ENCODE measurements at regions not wholly inside any gene's neighbourhood (a gene's known extent, or its start where the extent isn't known, plus 50 kb on each side); places are given as distances from the start of the nearest gene placed in this dataset.
"Not testable (repeated sequence)": the region's sequence is repeated elsewhere in the genome, so short reads cannot be mapped to it uniquely, and the experiment has no call there.

GRCh38 chr1:78203410-78203982 lies 157.7 kb downstream of the GIPC2 start:
- not testable (repeated sequence) for H3K4me3 ChIP-seq (replicated peaks; ENCODE audit: insufficient read depth, low read length); H3K27me3 ChIP-seq (ENCODE audit: insufficient read depth, poor library complexity, severe bottlenecking); H3K27ac ChIP-seq (replicated peaks); DNase-seq (ENCODE audit: low read depth in 1 of 2, low spot score in 1 of 2)

GRCh38 chr1:78210175-78210574 lies 164.4 kb downstream of the GIPC2 start:
- H3K4me3 ChIP-seq (replicated peaks; ENCODE audit: insufficient read depth, low read length), result no peak overlapping the region
- TF ChIP-seq CTCF (IDR thresholded peaks at IDR 0.05; ENCODE audit: insufficient read depth, low read length) (no peak), SPI1 (IDR thresholded peaks at IDR 0.05; ENCODE audit: borderline replicate concordance, low read depth) (no peak), POLR2AphosphoS5 (IDR thresholded peaks at IDR 0.05; ENCODE audit: low read depth) (no peak), GABPA (IDR thresholded peaks at IDR 0.05; ENCODE audit: low read depth) (no peak)
- TF ChIP-seq, protein P1, sequence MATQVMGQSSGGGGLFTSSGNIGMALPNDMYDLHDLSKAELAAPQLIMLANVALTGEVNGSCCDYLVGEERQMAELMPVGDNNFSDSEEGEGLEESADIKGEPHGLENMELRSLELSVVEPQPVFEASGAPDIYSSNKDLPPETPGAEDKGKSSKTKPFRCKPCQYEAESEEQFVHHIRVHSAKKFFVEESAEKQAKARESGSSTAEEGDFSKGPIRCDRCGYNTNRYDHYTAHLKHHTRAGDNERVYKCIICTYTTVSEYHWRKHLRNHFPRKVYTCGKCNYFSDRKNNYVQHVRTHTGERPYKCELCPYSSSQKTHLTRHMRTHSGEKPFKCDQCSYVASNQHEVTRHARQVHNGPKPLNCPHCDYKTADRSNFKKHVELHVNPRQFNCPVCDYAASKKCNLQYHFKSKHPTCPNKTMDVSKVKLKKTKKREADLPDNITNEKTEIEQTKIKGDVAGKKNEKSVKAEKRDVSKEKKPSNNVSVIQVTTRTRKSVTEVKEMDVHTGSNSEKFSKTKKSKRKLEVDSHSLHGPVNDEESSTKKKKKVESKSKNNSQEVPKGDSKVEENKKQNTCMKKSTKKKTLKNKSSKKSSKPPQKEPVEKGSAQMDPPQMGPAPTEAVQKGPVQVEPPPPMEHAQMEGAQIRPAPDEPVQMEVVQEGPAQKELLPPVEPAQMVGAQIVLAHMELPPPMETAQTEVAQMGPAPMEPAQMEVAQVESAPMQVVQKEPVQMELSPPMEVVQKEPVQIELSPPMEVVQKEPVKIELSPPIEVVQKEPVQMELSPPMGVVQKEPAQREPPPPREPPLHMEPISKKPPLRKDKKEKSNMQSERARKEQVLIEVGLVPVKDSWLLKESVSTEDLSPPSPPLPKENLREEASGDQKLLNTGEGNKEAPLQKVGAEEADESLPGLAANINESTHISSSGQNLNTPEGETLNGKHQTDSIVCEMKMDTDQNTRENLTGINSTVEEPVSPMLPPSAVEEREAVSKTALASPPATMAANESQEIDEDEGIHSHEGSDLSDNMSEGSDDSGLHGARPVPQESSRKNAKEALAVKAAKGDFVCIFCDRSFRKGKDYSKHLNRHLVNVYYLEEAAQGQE (IDR thresholded peaks at IDR 0.05; ENCODE audit: insufficient replicate concordance, low read depth), result no peak
- H3K27ac ChIP-seq (replicated peaks), result no peak overlapping the region
- H3K27me3 ChIP-seq (ENCODE audit: insufficient read depth, poor library complexity, severe bottlenecking), result no peaks in the 10 kb centered on the region
- DNase-seq (ENCODE audit: low read depth in 1 of 2, low spot score in 1 of 2), result no peak

- no peak overlapping the region for H3K4me3 ChIP-seq (replicated peaks; ENCODE audit: insufficient read depth, low read length)
- H3K27me3 ChIP-seq (ENCODE audit: insufficient read depth, poor library complexity, severe bottlenecking), result no peaks in the 10 kb centered on the region
- H3K27ac ChIP-seq (replicated peaks), result no peak overlapping the region
- TF ChIP-seq POLR2AphosphoS5 (IDR thresholded peaks at IDR 0.05; ENCODE audit: low read depth) (no peak), CTCF (IDR thresholded peaks at IDR 0.05; ENCODE audit: insufficient read depth, low read length) (no peak), SPI1 (IDR thresholded peaks at IDR 0.05; ENCODE audit: borderline replicate concordance, low read depth) (no peak), GABPA (IDR thresholded peaks at IDR 0.05; ENCODE audit: low read depth) (no peak)
- TF ChIP-seq, protein P1 (IDR thresholded peaks at IDR 0.05; ENCODE audit: insufficient replicate concordance, low read depth), result no peak
- DNase-seq (ENCODE audit: low read depth in 1 of 2, low spot score in 1 of 2), result no peak
Measured at GRCh38 chr1:78211483-78212092, 165.8 kb downstream of the GIPC2 start.

GRCh38 chr1:78214334-78214733 lies 168.6 kb downstream of the GIPC2 start:
- DNase-seq (ENCODE audit: low read depth in 1 of 2, low spot score in 1 of 2), result no peak
- TF ChIP-seq, protein P1 (IDR thresholded peaks at IDR 0.05; ENCODE audit: insufficient replicate concordance, low read depth), result no peak
- TF ChIP-seq CTCF (IDR thresholded peaks at IDR 0.05; ENCODE audit: insufficient read depth, low read length) (no peak), SPI1 (IDR thresholded peaks at IDR 0.05; ENCODE audit: borderline replicate concordance, low read depth) (no peak), GABPA (IDR thresholded peaks at IDR 0.05; ENCODE audit: low read depth) (no peak), POLR2AphosphoS5 (IDR thresholded peaks at IDR 0.05; ENCODE audit: low read depth) (no peak)

More at GRCh38 chr1:78214334-78214733, 168.6 kb downstream of the GIPC2 start:
- Histone ChIP-seq H3K4me3 (replicated peaks; ENCODE audit: insufficient read depth, low read length) (no peak overlapping the region), H3K27ac (replicated peaks) (no peak overlapping the region), H3K27me3 (ENCODE audit: insufficient read depth, poor library complexity, severe bottlenecking) (no peaks in the 10 kb centered on the region)

Measured in HL-60 (cell line).